ENCODE measurements at regions not wholly inside any gene's neighbourhood (a gene's known extent, or its start where the extent isn't known, plus 50 kb on each side); places are given as distances from the start of the nearest gene placed in this dataset.

GRCh38 chr15:69553686-69554085 is 101.1 kb downstream of the RPLP1 start:
- TF ChIP-seq POLR2A (IDR thresholded peaks at IDR 0.05) (no peak), POLR2AphosphoS5 (IDR thresholded peaks at IDR 0.05) (no peak), EP300 (IDR thresholded peaks at IDR 0.05) (no peak), CTCF (IDR thresholded peaks at IDR 0.05) (no peak)
- Histone ChIP-seq H3K4me1 (peaks cover 0 to 13% (median 0%) of the 10 kb centered on the region in 3 donors), H3K36me3 (no peaks in the 10 kb centered on the region), H3K27ac (no peak overlapping the region), H3K27me3 (no peaks in the 10 kb centered on the region), H3K4me3 (no peak overlapping the region), H3K9me3 (peaks cover 0 to 26% (median 0%) of the 10 kb centered on the region in 3 donors)
- no peak for ATAC-seq
- WGBS, 2 donors (ENCODE audit: low coverage in 1 of 2), result 68 to 80% methylated on average over 2 to 3 of the region's 4 CpGs

- H3K4me3 ChIP-seq, result no peak overlapping the region
- H3K27ac ChIP-seq, result no peak overlapping the region
- ATAC-seq, result no peak
- 73 to 77% methylated on average over 3 to 7 of the region's 7 CpGs for WGBS, 2 donors (ENCODE audit: low coverage in 1 of 2)
- peaks cover 0 to 26% (median 0%) of the 10 kb centered on the region in 3 donors for H3K9me3 ChIP-seq
- peaks cover 0 to 13% (median 0%) of the 10 kb centered on the region in 3 donors for H3K4me1 ChIP-seq
- no peaks in the 10 kb centered on the region for H3K36me3 ChIP-seq
- TF ChIP-seq POLR2A (IDR thresholded peaks at IDR 0.05) (no peak), POLR2AphosphoS5 (IDR thresholded peaks at IDR 0.05) (no peak), CTCF (IDR thresholded peaks at IDR 0.05) (no peak), EP300 (IDR thresholded peaks at IDR 0.05) (no peak)
- no peaks in the 10 kb centered on the region for H3K27me3 ChIP-seq
Measured at GRCh38 chr15:69554279-69554961, 101.8 kb downstream of the RPLP1 start.

- no peak for ATAC-seq
- Histone ChIP-seq H3K4me3 (no peak overlapping the region), H3K27me3 (no peaks in the 10 kb centered on the region), H3K36me3 (no peaks in the 10 kb centered on the region), H3K9me3 (peaks cover 0 to 26% (median 0%) of the 10 kb centered on the region in 3 donors), H3K27ac (no peak overlapping the region), H3K4me1 (peaks cover 0 to 13% (median 0%) of the 10 kb centered on the region in 3 donors)
- 92 to 95% methylated on average over 6 to 8 of the region's 8 CpGs for WGBS, 2 donors (ENCODE audit: low coverage in 1 of 2)
- TF ChIP-seq POLR2AphosphoS5 (IDR thresholded peaks at IDR 0.05) (no peak), EP300 (IDR thresholded peaks at IDR 0.05) (no peak)
Measured at GRCh38 chr15:69555080-69555479, 102.5 kb downstream of the RPLP1 start.

- H3K9me3 ChIP-seq, result peaks cover 0 to 16% (median 0%) of the 10 kb centered on the region in 3 donors
- ATAC-seq, result no peak
- no peaks in the 10 kb centered on the region for H3K36me3 ChIP-seq
- 100% methylated on average over 1 of the region's 1 CpG for WGBS, 2 donors (ENCODE audit: low coverage in 1 of 2)
- H3K4me1 ChIP-seq, result peaks cover 0 to 13% (median 0%) of the 10 kb centered on the region in 3 donors
- no peaks in the 10 kb centered on the region for H3K27me3 ChIP-seq
- no peak overlapping the region for H3K27ac ChIP-seq
- no peak for TF ChIP-seq EP300 (IDR thresholded peaks at IDR 0.05)
- no peak for TF ChIP-seq POLR2A (IDR thresholded peaks at IDR 0.05)
- TF ChIP-seq CTCF (IDR thresholded peaks at IDR 0.05), result no peak
- no peak for TF ChIP-seq POLR2AphosphoS5 (IDR thresholded peaks at IDR 0.05)
- H3K4me3 ChIP-seq, result no peak overlapping the region
Measured at GRCh38 chr15:69556344-69556743, 103.7 kb downstream of the RPLP1 start.

- no peak for TF ChIP-seq EP300 (IDR thresholded peaks at IDR 0.05)
- no peak for TF ChIP-seq CTCF (IDR thresholded peaks at IDR 0.05)
- TF ChIP-seq POLR2AphosphoS5 (IDR thresholded peaks at IDR 0.05), result peak; percentile 81
- TF ChIP-seq POLR2A (IDR thresholded peaks at IDR 0.05), result no peak
- WGBS, 2 donors (ENCODE audit: low coverage in 1 of 2), result 52 to 57% methylated on average over 3 to 5 of the region's 5 CpGs
- H3K4me1 ChIP-seq, result peaks cover 0 to 13% (median 0%) of the 10 kb centered on the region in 3 donors
- no peaks in the 10 kb centered on the region for H3K27me3 ChIP-seq
- H3K36me3 ChIP-seq, result no peaks in the 10 kb centered on the region
- peaks cover 0 to 8% (median 0%) of the 10 kb centered on the region in 3 donors for H3K9me3 ChIP-seq
- H3K4me3 ChIP-seq, result no peak overlapping the region
- peak; percentile 41 for ATAC-seq
- H3K27ac ChIP-seq, result peak overlapping the region in 3 of 4 donors; percentile 15 to 58 (median 37)
Measured at GRCh38 chr15:69557020-69557706, 104.5 kb downstream of the RPLP1 start.

Measured in gastroesophageal sphincter (tissue), 4 donors.